22Rv1 (cell line): ENCODE measurements at regions not wholly inside any gene's neighbourhood (a gene's known extent, or its start where the extent isn't known, plus 50 kb on each side); places are given as distances from the start of the nearest gene placed in this dataset.

Experiments
- ZFX ChIP-seq: fragments of 450-650 bp; IDR thresholded peaks from 2 replicates; pipeline ENCODE4 v1.6.1; 2017; ENCODE audit warnings: antibody characterized with exemption, borderline replicate concordance
- TF ChIP-seq, protein P1 (sequence below): fragments of 450-650 bp; IDR thresholded peaks from 2 replicates; pipeline ENCODE4 v1.5.1; 2017; ENCODE audit warnings: mild to moderate bottlenecking

DNA sequence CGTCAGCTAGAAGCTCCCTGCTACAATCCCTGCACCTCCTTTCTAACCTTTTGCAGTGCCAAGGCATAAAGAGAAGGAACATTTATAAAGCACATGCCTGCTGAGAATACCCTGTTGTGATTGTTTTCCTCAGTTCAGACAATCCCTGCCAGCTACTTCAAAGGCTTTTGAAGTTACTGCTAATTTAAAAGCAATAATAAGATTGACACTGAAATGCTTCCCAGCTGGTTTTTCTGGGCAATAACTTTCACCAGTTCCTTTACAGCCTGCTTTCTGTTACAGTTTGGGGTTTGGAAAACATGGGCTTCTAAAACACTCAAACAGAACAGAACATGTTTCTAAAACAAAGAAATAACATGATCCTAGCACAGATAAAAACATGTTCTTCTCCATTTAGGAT lies 232.3 kb upstream of the CPEB2 start:
- TF ChIP-seq, protein P1, sequence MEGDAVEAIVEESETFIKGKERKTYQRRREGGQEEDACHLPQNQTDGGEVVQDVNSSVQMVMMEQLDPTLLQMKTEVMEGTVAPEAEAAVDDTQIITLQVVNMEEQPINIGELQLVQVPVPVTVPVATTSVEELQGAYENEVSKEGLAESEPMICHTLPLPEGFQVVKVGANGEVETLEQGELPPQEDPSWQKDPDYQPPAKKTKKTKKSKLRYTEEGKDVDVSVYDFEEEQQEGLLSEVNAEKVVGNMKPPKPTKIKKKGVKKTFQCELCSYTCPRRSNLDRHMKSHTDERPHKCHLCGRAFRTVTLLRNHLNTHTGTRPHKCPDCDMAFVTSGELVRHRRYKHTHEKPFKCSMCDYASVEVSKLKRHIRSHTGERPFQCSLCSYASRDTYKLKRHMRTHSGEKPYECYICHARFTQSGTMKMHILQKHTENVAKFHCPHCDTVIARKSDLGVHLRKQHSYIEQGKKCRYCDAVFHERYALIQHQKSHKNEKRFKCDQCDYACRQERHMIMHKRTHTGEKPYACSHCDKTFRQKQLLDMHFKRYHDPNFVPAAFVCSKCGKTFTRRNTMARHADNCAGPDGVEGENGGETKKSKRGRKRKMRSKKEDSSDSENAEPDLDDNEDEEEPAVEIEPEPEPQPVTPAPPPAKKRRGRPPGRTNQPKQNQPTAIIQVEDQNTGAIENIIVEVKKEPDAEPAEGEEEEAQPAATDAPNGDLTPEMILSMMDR: no peak
- TF ChIP-seq ZFX: no peak
